ENCODE measurements at regions not wholly inside any gene's neighbourhood (a gene's known extent, or its start where the extent isn't known, plus 50 kb on each side); places are given as distances from the start of the nearest gene placed in this dataset.

GRCh38 chr2:207276248-207276647 is 110.5 kb upstream of the KLF7 start:
- TF ChIP-seq EP300 (IDR thresholded peaks at IDR 0.05) = no peak
- TF ChIP-seq CTCF (IDR thresholded peaks at IDR 0.05) = no peak
